Gastroesophageal sphincter (tissue), 3 donors: ENCODE measurements at regions not wholly inside any gene's neighbourhood (a gene's known extent, or its start where the extent isn't known, plus 50 kb on each side); places are given as distances from the start of the nearest gene placed in this dataset.

Experiments
- EP300 ChIP-seq: sonication (generic); formaldehyde crosslinking; IDR thresholded peaks from one replicate; pipeline ENCODE4 v1.6.1; 2017; ENCODE audit warnings: antibody characterized with exemption, mild to moderate bottlenecking
- POLR2A ChIP-seq, 2 donors: fragments of 450-650 bp; IDR thresholded peaks; one replicate each; pipeline ENCODE4 v1.6.1; 2017; ENCODE audit warnings: antibody characterized with exemption in 2 of 2, mild to moderate bottlenecking in 2 of 2, moderate library complexity in 1 of 2
- POLR2AphosphoS5 ChIP-seq: sonication (generic); formaldehyde crosslinking; IDR thresholded peaks from one replicate; pipeline ENCODE4 v1.6.1; 2017; ENCODE audit warnings: antibody characterized with exemption
- TF ChIP-seq, protein P1 (sequence below), 4 experiments: fragments of 200-600 bp in 2 of 4; fragments of 450-650 bp in 2 of 4; sonication (generic) in 1 of 4; IDR thresholded peaks; one replicate each; pipeline ENCODE4 v1.5.1; 2017 to 2019; ENCODE audit warnings: antibody characterized with exemption in 4 of 4, mild to moderate bottlenecking in 2 of 4, moderate library complexity in 2 of 4

DNA sequence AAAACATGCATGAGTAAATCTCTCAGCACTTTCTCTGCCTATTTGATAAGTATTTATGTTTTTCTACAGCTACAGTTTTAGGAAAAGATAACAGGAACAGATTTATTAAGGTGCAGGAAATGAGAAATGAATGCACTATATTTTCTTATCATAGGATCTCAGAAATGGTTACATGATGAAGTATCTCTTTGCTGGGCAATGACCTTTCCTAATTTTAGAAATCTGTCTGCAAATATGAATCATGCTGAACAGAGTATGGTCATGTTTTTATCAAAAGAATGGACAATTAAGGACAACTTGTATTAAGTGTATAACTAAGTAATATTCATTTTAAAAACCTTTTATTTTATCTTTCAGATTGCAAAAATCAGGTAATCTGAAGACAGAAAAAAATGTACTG lies 53.8 kb upstream of the SPPL2A start:
- TF ChIP-seq POLR2A (IDR thresholded peaks at IDR 0.05) (no peak), POLR2AphosphoS5 (no peak), EP300 (no peak)
- TF ChIP-seq, protein P1, sequence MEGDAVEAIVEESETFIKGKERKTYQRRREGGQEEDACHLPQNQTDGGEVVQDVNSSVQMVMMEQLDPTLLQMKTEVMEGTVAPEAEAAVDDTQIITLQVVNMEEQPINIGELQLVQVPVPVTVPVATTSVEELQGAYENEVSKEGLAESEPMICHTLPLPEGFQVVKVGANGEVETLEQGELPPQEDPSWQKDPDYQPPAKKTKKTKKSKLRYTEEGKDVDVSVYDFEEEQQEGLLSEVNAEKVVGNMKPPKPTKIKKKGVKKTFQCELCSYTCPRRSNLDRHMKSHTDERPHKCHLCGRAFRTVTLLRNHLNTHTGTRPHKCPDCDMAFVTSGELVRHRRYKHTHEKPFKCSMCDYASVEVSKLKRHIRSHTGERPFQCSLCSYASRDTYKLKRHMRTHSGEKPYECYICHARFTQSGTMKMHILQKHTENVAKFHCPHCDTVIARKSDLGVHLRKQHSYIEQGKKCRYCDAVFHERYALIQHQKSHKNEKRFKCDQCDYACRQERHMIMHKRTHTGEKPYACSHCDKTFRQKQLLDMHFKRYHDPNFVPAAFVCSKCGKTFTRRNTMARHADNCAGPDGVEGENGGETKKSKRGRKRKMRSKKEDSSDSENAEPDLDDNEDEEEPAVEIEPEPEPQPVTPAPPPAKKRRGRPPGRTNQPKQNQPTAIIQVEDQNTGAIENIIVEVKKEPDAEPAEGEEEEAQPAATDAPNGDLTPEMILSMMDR (IDR thresholded peaks at IDR 0.05): no peak
